ENCODE measurements at regions not wholly inside any gene's neighbourhood (a gene's known extent, or its start where the extent isn't known, plus 50 kb on each side); places are given as distances from the start of the nearest gene placed in this dataset.
"Not testable (repeated sequence)": the region's sequence is repeated elsewhere in the genome, so short reads cannot be mapped to it uniquely, and the experiment has no call there.

GRCh38 chr6:2611092-2611491 lies 139.6 kb downstream of the MYLK4 start:
- H3K4me3 ChIP-seq (ENCODE audit: low read depth, low read length), result no peak overlapping the region
- ChIA-PET POLR2A (no interaction called here), CTCF (no interaction called here)
- no peak for DNase-seq (ENCODE audit: low read depth, low spot score)
- no peak for TF ChIP-seq CTCF (IDR thresholded peaks at IDR 0.05; ENCODE audit: insufficient read depth, low read length, missing control alignments)

GRCh38 chr6:2608503-2608902 lies 142.2 kb downstream of the MYLK4 start:
- ChIA-PET POLR2A (no interaction called here), CTCF (no interaction called here)
- H3K4me3 ChIP-seq (ENCODE audit: low read depth, low read length), result no peak overlapping the region
- TF ChIP-seq CTCF (IDR thresholded peaks at IDR 0.05; ENCODE audit: insufficient read depth, low read length, missing control alignments), result no peak
- no peak for DNase-seq (ENCODE audit: low read depth, low spot score)

- H3K4me3 ChIP-seq (ENCODE audit: low read depth, low read length), result no peak overlapping the region
- no peak for TF ChIP-seq CTCF (IDR thresholded peaks at IDR 0.05; ENCODE audit: insufficient read depth, low read length, missing control alignments)
- CTCF ChIA-PET, result interaction anchor here (1.1 kb wide), 1 partner anchor 15 kb away, joined by 3 read pairs; no protein-coding TSS in a partner anchor
- no peak for DNase-seq (ENCODE audit: low read depth, low spot score)
- POLR2A ChIA-PET, result no interaction called here
Measured at GRCh38 chr6:2600363-2600762, 150.4 kb downstream of the MYLK4 start.

GRCh38 chr6:2599817-2600216 lies 150.9 kb downstream of the MYLK4 start:
- ChIA-PET POLR2A (no interaction called here), CTCF (no interaction called here)
- no peak for TF ChIP-seq CTCF (IDR thresholded peaks at IDR 0.05; ENCODE audit: insufficient read depth, low read length, missing control alignments)
- no peak for DNase-seq (ENCODE audit: low read depth, low spot score)
- no peak overlapping the region for H3K4me3 ChIP-seq (ENCODE audit: low read depth, low read length)

GRCh38 chr6:2598867-2599266 lies 151.9 kb downstream of the MYLK4 start:
- ChIA-PET CTCF (no interaction called here), POLR2A (no interaction called here)
- no peak for DNase-seq (ENCODE audit: low read depth, low spot score)
- H3K4me3 ChIP-seq (ENCODE audit: low read depth, low read length), result no peak overlapping the region
- TF ChIP-seq CTCF (IDR thresholded peaks at IDR 0.05; ENCODE audit: insufficient read depth, low read length, missing control alignments), result no peak

GRCh38 chr6:2597991-2598390 lies 152.7 kb downstream of the MYLK4 start:
- no peak overlapping the region for H3K4me3 ChIP-seq (ENCODE audit: low read depth, low read length)
- no peak for TF ChIP-seq CTCF (IDR thresholded peaks at IDR 0.05; ENCODE audit: insufficient read depth, low read length, missing control alignments)
- POLR2A ChIA-PET, result no interaction called here
- DNase-seq (ENCODE audit: low read depth, low spot score), result no peak
- CTCF ChIA-PET, result no interaction called here

- CTCF ChIA-PET; POLR2A ChIA-PET; DNase-seq (ENCODE audit: low read depth, low spot score); H3K4me3 ChIP-seq (ENCODE audit: low read depth, low read length): not testable (repeated sequence)
Measured at GRCh38 chr6:2597457-2597856, 153.3 kb downstream of the MYLK4 start.

Data from AG04449 (cell line).